KMS-11 (cell line): ENCODE measurements at regions not wholly inside any gene's neighbourhood (a gene's known extent, or its start where the extent isn't known, plus 50 kb on each side); places are given as distances from the start of the nearest gene placed in this dataset.

ENCODE experiments used
- H2AFZ ChIP-seq: fragments of 200-600 bp; sonication (generic); 2 replicates; pipeline ENCODE4 v1.6.1; 2016; ENCODE audit warnings: antibody characterized with exemption, mixed run types, low read depth
- H3K27ac ChIP-seq: fragments of 200-600 bp; sonication (generic); 2 replicates; pipeline ENCODE4 v1.6.1; 2016; ENCODE audit warnings: mild to moderate bottlenecking, mixed run types
- H3K27me3 ChIP-seq: fragments of 200-600 bp; sonication (generic); 2 replicates; pipeline ENCODE4 v1.6.1; 2017; ENCODE audit warnings: mild to moderate bottlenecking, low read depth, mixed run types, moderate library complexity; ENCODE audit not compliant: insufficient read depth
- H3K36me3 ChIP-seq: fragments of 200-600 bp; sonication (generic); 2 replicates; pipeline ENCODE4 v1.6.1; 2017; ENCODE audit warnings: mild to moderate bottlenecking, mixed run types; ENCODE audit not compliant: insufficient read depth
- H3K4me1 ChIP-seq: fragments of 200-600 bp; sonication (generic); 2 replicates; pipeline ENCODE4 v1.6.1; 2016; ENCODE audit warnings: mild to moderate bottlenecking, low read depth, mixed run types; ENCODE audit not compliant: poor library complexity, severe bottlenecking
- H3K4me2 ChIP-seq: fragments of 200-600 bp; sonication (generic); 2 replicates; pipeline ENCODE4 v1.7.0; 2016; ENCODE audit warnings: mild to moderate bottlenecking, mixed run types
- H3K4me3 ChIP-seq: fragments of 200-600 bp; sonication (generic); IDR thresholded peaks from 2 replicates; pipeline ENCODE4 v1.6.1; 2017; ENCODE audit warnings: low read depth, low read length, mixed read lengths; ENCODE audit not compliant: insufficient read depth
- H3K79me2 ChIP-seq: fragments of 200-600 bp; sonication (generic); 2 replicates; pipeline ENCODE4 v1.6.1; 2016; ENCODE audit warnings: low read depth, mixed run types; ENCODE audit not compliant: insufficient read depth
- H3K9ac ChIP-seq: fragments of 200-600 bp; sonication (generic); 2 replicates; pipeline ENCODE4 v1.6.1; 2016; ENCODE audit warnings: mild to moderate bottlenecking, mixed run types
- H4K20me1 ChIP-seq: fragments of 200-600 bp; sonication (generic); 2 replicates; pipeline ENCODE4 v1.6.1; 2016; ENCODE audit warnings: mild to moderate bottlenecking, mixed run types; ENCODE audit not compliant: insufficient read depth
- CTCF ChIP-seq: fragments of 200-600 bp; sonication (generic); conservative IDR thresholded peaks from 2 replicates; pipeline ENCODE4 v1.6.1; 2017; ENCODE audit warnings: low read depth, mild to moderate bottlenecking, antibody characterized with exemption, low read length, moderate library complexity, mixed read lengths

- no peaks in the 10 kb centered on the region for H3K79me2 ChIP-seq
- no peaks in the 10 kb centered on the region for H4K20me1 ChIP-seq
- no peak overlapping the region for H3K4me2 ChIP-seq
- H3K4me1 ChIP-seq, result no peaks in the 10 kb centered on the region
- no peak overlapping the region for H3K4me3 ChIP-seq
- no peak overlapping the region for H3K9ac ChIP-seq
- TF ChIP-seq CTCF, result no peak
- H2AFZ ChIP-seq, result no peak overlapping the region
- no peaks in the 10 kb centered on the region for H3K36me3 ChIP-seq
- no peak overlapping the region for H3K27ac ChIP-seq
- no peaks in the 10 kb centered on the region for H3K27me3 ChIP-seq
Observed at GRCh38 chr2:173792741-173793140, 172.4 kb downstream of the SP3 start.

GRCh38 chr2:173793709-173794565, 171.2 kb downstream of the SP3 start:
- no peaks in the 10 kb centered on the region for H3K4me1 ChIP-seq

GRCh38 chr2:173797586-173798263, 167.4 kb downstream of the SP3 start:
- no peak for TF ChIP-seq CTCF
- H3K79me2 ChIP-seq, result no peaks in the 10 kb centered on the region
- no peaks in the 10 kb centered on the region for H3K36me3 ChIP-seq
- H3K4me2 ChIP-seq, result no peak overlapping the region
- H3K4me1 ChIP-seq, result no peaks in the 10 kb centered on the region
- no peak overlapping the region for H3K4me3 ChIP-seq
- H2AFZ ChIP-seq, result no peak overlapping the region
- H4K20me1 ChIP-seq, result no peaks in the 10 kb centered on the region
- H3K27me3 ChIP-seq, result no peaks in the 10 kb centered on the region
- H3K27ac ChIP-seq, result no peak overlapping the region
- no peak overlapping the region for H3K9ac ChIP-seq

More at GRCh38 chr2:173793709-173794565, 171.2 kb downstream of the SP3 start:
- Histone ChIP-seq H3K9ac (no peak overlapping the region), H3K36me3 (no peaks in the 10 kb centered on the region), H2AFZ (no peak overlapping the region), H3K27me3 (no peaks in the 10 kb centered on the region), H3K79me2 (no peaks in the 10 kb centered on the region), H3K27ac (no peak overlapping the region), H4K20me1 (no peaks in the 10 kb centered on the region), H3K4me2 (no peak overlapping the region), H3K4me3 (no peak overlapping the region)
- TF ChIP-seq CTCF, result no peak

GRCh38 chr2:173802518-173802917, 162.7 kb downstream of the SP3 start:
- Histone ChIP-seq H3K36me3 (no peaks in the 10 kb centered on the region), H4K20me1 (no peaks in the 10 kb centered on the region), H3K79me2 (no peaks in the 10 kb centered on the region), H3K9ac (no peak overlapping the region), H3K4me3 (no peak overlapping the region), H3K4me1 (no peaks in the 10 kb centered on the region), H3K27ac (no peak overlapping the region), H3K4me2 (no peak overlapping the region), H3K27me3 (no peaks in the 10 kb centered on the region), H2AFZ (no peak overlapping the region)
- TF ChIP-seq CTCF, result no peak
